ENCODE measurements at regions not wholly inside any gene's neighbourhood (a gene's known extent, or its start where the extent isn't known, plus 50 kb on each side); places are given as distances from the start of the nearest gene placed in this dataset.

GRCh38 chr1:55846051-55846450 is 630.9 kb upstream of the USP24 start:
- TF ChIP-seq, protein P1, sequence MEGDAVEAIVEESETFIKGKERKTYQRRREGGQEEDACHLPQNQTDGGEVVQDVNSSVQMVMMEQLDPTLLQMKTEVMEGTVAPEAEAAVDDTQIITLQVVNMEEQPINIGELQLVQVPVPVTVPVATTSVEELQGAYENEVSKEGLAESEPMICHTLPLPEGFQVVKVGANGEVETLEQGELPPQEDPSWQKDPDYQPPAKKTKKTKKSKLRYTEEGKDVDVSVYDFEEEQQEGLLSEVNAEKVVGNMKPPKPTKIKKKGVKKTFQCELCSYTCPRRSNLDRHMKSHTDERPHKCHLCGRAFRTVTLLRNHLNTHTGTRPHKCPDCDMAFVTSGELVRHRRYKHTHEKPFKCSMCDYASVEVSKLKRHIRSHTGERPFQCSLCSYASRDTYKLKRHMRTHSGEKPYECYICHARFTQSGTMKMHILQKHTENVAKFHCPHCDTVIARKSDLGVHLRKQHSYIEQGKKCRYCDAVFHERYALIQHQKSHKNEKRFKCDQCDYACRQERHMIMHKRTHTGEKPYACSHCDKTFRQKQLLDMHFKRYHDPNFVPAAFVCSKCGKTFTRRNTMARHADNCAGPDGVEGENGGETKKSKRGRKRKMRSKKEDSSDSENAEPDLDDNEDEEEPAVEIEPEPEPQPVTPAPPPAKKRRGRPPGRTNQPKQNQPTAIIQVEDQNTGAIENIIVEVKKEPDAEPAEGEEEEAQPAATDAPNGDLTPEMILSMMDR (IDR thresholded peaks at IDR 0.05 in 8 of 11, conservative IDR thresholded peaks at IDR 0.05 in 3 of 11), result no peak
- TF ChIP-seq POLR2A (IDR thresholded peaks at IDR 0.05), result no peak
